Heart right ventricle (tissue), 16 donors: ENCODE measurements at regions not wholly inside any gene's neighbourhood (a gene's known extent, or its start where the extent isn't known, plus 50 kb on each side); places are given as distances from the start of the nearest gene placed in this dataset.

ENCODE experiments used
- ATAC-seq, 8 donors: fragments of 200-7000 bp; cut with Tn5 transposase; one replicate each; pipeline ENCODE4 v1.9.1; 2020; ENCODE audit warnings: mild to moderate bottlenecking in 8 of 8, moderate library complexity in 8 of 8, moderate number of reproducible peaks in 1 of 8
- DNase-seq, 2 donors: peaks; one replicate each; pipeline ENCODE4 v3.0.0-alpha.2; 2020
- H3K27ac ChIP-seq, 10 donors: fragments of 200-600 bp; sonication (generic) in 2 of 10; one replicate each; pipeline versions ENCODE4 v1.5.0 to v1.8.0; 2020 to 2022; ENCODE audit warnings: mild to moderate bottlenecking in 3 of 10
- H3K27me3 ChIP-seq, 7 donors: fragments of 200-600 bp; one replicate each; pipeline ENCODE4 v1.8.0; 2021 to 2022; ENCODE audit warnings: mild to moderate bottlenecking in 2 of 7
- H3K36me3 ChIP-seq, 9 donors: fragments of 200-600 bp; sonication (generic) in 1 of 9; one replicate each; pipeline versions ENCODE4 v1.5.0 to v1.8.0; 2020 to 2022; ENCODE audit warnings: mild to moderate bottlenecking in 2 of 9
- H3K4me1 ChIP-seq, 9 donors: fragments of 200-600 bp; sonication (generic) in 1 of 9; one replicate each; pipeline versions ENCODE4 v1.5.0 to v1.8.0; 2020 to 2022; ENCODE audit warnings: mild to moderate bottlenecking in 4 of 9
- H3K4me3 ChIP-seq, 10 donors: fragments of 200-600 bp; sonication (generic) in 2 of 10; one replicate each; pipeline versions ENCODE4 v1.5.0 to v1.8.0; 2020 to 2022; ENCODE audit warnings: mild to moderate bottlenecking in 7 of 10, moderate library complexity in 2 of 10
- H3K9me3 ChIP-seq, 11 donors: fragments of 200-600 bp in 10 of 11; sonication (generic) in 2 of 11; one replicate each; pipeline versions ENCODE4 v1.5.0 to v1.8.0; 2013 to 2022; ENCODE audit warnings: mild to moderate bottlenecking in 2 of 11, control low read depth in 1 of 11, moderate library complexity in 1 of 11
- WGBS, 2 donors: extraction: QIAGEN DNeasy Blood & Tissue Kit; methylation state at CpG; one replicate each; pipeline ENCODE4 v1.1.7; 2013; ENCODE audit warnings: inconsistent platforms in 1 of 2; 5-methylcytosine and 5-hydroxymethylcytosine counted together
- intact Hi-C, 10 donors: fragments of 100-400 bp; cut with DNase I; formaldehyde crosslinking; loops; one replicate each; pipeline versions ENCODE4 v1.11.1 to v1.14.2; 2022
- TF ChIP-seq, protein P1 (sequence below), 9 donors: fragments of 200-600 bp; sonication (generic) in 2 of 9; IDR thresholded peaks; one replicate each; pipeline versions ENCODE4 v1.5.0 to v1.8.0; 2021 to 2022; ENCODE audit warnings: antibody characterized with exemption in 9 of 9, mild to moderate bottlenecking in 5 of 9, moderate library complexity in 1 of 9
- donor health status: Arrhythmogenic right ventricular cardiomyopathy.
- donor health status: ischemic (EF 13 %, LVEDD 7.1; RV severe dilation, severe dysfunction).
- donor health status: healthy with polysubstance abuse.
- donor health status: DM: no; HTN: yes; CAD: no.
- donor health status: DM: no; HTN: no; CAD: no.
- donor health status: ischemic (EF 25% LVEDD 6.9; RV normal size, moderate dysfunction).
- donor health status: ischemic (EF 25% LVEDD 5.7; RV mildly dilated, moderate dysfunction).
- donor health status: healthy.
- donor health status: DM: yes; HTN: yes; CAD: no.
- donor health status: Ischemic cardiomyopathy.
- donor health status: ischemic (EF 35%, LVEDD 5.7; RV mildly dilated, moderate dysfunction).
- donor health status: nonischemic (EF 11% LVEDD 7.7; RV severe dilation, severe dysfunction).
- donor health status: DM: yes; HTN: yes; CAD: no.
- donor health status: PGD.
- donor health status: ischemic (EF 29% LVEDD 5.4; RV normal size, mild dysfunction).
- donor health status: nonischemic (EF 23%, LVEDD 6.1; RV moderate dilation, normal function).

DNA sequence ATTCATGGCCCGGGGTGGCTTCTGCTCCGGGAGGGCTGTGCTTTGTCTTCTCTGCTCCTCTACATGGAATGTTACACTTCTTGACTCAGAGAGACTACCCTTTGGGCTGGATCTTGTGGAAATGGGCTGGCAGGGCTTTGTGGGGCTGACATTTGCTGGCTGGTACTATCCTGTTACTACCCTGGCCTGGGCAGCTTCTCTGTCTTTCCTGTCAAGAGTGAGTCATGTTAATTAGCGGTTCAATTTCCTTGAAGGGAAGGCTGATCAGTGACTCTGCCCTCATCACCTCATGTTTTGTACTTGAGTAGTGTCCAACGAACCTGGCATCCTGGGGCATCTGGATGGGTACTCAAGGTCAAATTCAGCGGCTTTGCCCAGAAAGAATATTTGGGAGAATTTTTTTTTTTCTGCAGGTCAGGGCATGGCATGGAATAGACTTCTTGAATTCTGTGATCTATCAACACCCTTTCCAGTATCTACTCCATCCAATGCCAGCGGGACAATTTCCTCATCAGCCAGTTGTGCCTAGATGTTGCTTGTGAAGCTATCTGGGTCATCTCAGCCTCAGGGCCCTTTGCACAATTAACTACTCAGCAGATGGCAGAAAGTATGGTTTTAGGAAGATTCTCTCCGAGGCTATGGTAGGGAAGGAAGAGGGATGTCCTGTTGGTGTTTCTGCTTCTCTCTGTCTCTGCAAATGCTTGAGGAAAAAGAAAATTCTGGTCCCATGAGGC, 140.5 kb upstream of the PLET1 start:
- H3K4me3 ChIP-seq: no peak overlapping the region
- no peaks in the 10 kb centered on the region for H3K27me3 ChIP-seq
- no peak overlapping the region for H3K27ac ChIP-seq
- no peak for DNase-seq
- intact Hi-C loops: no loop called here
- TF ChIP-seq, protein P1, sequence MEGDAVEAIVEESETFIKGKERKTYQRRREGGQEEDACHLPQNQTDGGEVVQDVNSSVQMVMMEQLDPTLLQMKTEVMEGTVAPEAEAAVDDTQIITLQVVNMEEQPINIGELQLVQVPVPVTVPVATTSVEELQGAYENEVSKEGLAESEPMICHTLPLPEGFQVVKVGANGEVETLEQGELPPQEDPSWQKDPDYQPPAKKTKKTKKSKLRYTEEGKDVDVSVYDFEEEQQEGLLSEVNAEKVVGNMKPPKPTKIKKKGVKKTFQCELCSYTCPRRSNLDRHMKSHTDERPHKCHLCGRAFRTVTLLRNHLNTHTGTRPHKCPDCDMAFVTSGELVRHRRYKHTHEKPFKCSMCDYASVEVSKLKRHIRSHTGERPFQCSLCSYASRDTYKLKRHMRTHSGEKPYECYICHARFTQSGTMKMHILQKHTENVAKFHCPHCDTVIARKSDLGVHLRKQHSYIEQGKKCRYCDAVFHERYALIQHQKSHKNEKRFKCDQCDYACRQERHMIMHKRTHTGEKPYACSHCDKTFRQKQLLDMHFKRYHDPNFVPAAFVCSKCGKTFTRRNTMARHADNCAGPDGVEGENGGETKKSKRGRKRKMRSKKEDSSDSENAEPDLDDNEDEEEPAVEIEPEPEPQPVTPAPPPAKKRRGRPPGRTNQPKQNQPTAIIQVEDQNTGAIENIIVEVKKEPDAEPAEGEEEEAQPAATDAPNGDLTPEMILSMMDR (IDR thresholded peaks at IDR 0.05): no peak
- no peaks in the 10 kb centered on the region for H3K9me3 ChIP-seq
- H3K4me1 ChIP-seq: no peaks in the 10 kb centered on the region
- ATAC-seq: no peak
- WGBS, 2 donors: 76 to 77% methylated on average over 7 of the region's 7 CpGs
- no peaks in the 10 kb centered on the region for H3K36me3 ChIP-seq

DNA sequence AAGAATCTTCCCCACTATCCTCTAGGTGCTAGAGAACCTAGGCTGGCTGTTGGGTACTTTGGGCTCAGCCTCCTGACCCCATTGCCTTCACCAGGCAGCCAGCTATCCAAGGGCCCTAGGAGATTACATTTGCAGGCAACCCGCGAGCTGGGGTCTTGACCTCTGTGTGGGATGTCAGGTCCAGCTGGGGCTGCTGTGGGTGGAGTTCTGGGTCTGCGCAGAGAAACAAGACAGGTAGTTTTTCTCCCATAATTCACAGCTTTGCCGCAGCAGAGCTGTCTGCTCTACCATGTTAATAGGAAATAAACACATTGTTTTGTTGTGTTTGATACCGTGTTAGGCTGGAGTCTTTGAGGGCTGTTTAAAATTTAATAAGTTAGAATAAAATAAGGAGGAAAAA, 142.8 kb upstream of the PLET1 start:
- TF ChIP-seq, protein P1 (IDR thresholded peaks at IDR 0.05): no peak
- Histone ChIP-seq H3K9me3 (no peaks in the 10 kb centered on the region), H3K4me1 (no peaks in the 10 kb centered on the region), H3K27ac (no peak overlapping the region), H3K4me3 (no peak overlapping the region), H3K36me3 (no peaks in the 10 kb centered on the region), H3K27me3 (peaks cover 0 to 11% (median 0%) of the 10 kb centered on the region in 7 donors)
- DNase-seq: no peak
- 84 to 87% methylated on average over 5 of the region's 5 CpGs for WGBS, 2 donors
- no peak for ATAC-seq
- intact Hi-C loops: no loop called here

DNA sequence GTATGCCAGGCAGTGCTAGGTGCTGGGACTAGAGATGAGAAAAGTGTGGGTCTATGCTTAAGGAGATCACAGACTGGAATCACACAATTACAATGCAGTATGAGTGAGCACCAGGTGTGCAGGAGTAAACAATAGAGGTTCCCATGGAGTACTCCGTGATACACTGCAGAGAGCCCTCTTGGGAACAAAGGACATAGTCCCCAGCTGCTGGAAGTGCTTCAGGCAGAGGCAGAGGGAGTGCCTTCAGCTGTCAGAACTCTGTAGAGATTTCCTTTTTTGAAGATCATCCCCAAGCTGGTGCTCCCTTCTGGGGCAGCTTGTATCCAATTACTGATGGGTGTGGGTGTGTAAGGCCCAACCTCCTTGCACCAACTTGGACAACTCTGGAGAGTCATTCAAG, 143.5 kb upstream of the PLET1 start:
- TF ChIP-seq, protein P1 (IDR thresholded peaks at IDR 0.05): no peak

DNA sequence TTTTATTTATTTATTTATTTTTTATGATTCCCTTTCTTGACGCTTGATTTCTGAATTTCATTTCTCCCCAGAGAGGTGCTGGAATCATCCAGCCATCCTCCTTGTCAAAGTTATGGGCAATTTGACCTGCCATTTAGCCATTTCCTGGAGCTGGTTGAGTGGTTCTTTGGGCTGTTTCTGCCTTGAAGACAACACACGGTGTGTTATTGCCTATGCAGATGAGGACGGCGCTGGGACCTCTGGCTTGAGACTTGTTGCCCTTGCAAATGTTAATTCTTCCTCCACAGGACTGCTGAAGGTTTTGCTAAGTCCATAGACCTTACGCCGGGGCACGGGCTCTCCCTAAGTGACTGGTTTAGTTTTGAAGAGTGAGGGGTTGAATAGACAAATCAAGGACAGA, 147.9 kb upstream of the PLET1 start:
- TF ChIP-seq, protein P1 (IDR thresholded peaks at IDR 0.05): no peak
- ATAC-seq (no peak), DNase-seq (no peak)
- Histone ChIP-seq H3K27ac (no peak overlapping the region), H3K9me3 (peaks cover 0 to 5% (median under 1%) of the 10 kb centered on the region in 11 donors), H3K36me3 (no peaks in the 10 kb centered on the region), H3K4me3 (no peak overlapping the region), H3K27me3 (peaks cover 0 to 16% (median 0%) of the 10 kb centered on the region in 7 donors), H3K4me1 (no peaks in the 10 kb centered on the region)
- 46 to 48% methylated on average over 7 of the region's 7 CpGs for WGBS, 2 donors
- intact Hi-C loops: no loop called here

More for the DNA sequence above, 143.5 kb upstream of the PLET1 start:
- no peaks in the 10 kb centered on the region for H3K9me3 ChIP-seq
- H3K36me3 ChIP-seq: no peaks in the 10 kb centered on the region
- DNase-seq (no peak), ATAC-seq (no peak)
- intact Hi-C loops: no loop called here
- no peak overlapping the region for H3K4me3 ChIP-seq
- H3K27me3 ChIP-seq: peaks cover 0 to 12% (median 0%) of the 10 kb centered on the region in 7 donors
- no peaks in the 10 kb centered on the region for H3K4me1 ChIP-seq
- WGBS, 2 donors: 50 to 73% methylated on average over 1 of the region's 1 CpG
- no peak overlapping the region for H3K27ac ChIP-seq
